CD4-positive, alpha-beta T cell (primary cell): ENCODE measurements at regions not wholly inside any gene's neighbourhood (a gene's known extent, or its start where the extent isn't known, plus 50 kb on each side); places are given as distances from the start of the nearest gene placed in this dataset.

Experiments
- ATAC-seq: fragments of 200-7000 bp; cut with Tn5 transposase; one replicate; pipeline ENCODE4 v1.10.0; 2022; ENCODE audit warnings: mild to moderate bottlenecking; ENCODE audit not compliant: poor library complexity
- CTCF ChIA-PET: fragments of 350-600 bp; sonication (Branson Sonifier 250); formaldehyde crosslinking; loops from one replicate; lab custom pipeline; 2021; ENCODE audit warnings: antibody characterized with exemption, inconsistent platforms; lab: Charles Lee
- POLR2A ChIA-PET: fragments of 350-600 bp; sonication (Branson Sonifier 250); formaldehyde crosslinking; loops from one replicate; lab custom pipeline; 2021; ENCODE audit warnings: antibody characterized with exemption, inconsistent platforms; lab: Charles Lee
- DNase-seq, 14 experiments: peaks; one replicate each; pipeline ENCODE4 v3.0.0-alpha.2; 2013 to 2020; ENCODE audit warnings: mixed read lengths in 2 of 14
- H3K27ac ChIP-seq, 2 donors: one replicate each; pipeline versions ENCODE4 v1.5.1 to v1.7.0; 2013; ENCODE audit warnings: low read length in 2 of 2, low read depth in 1 of 2, mild to moderate bottlenecking in 1 of 2
- H3K27me3 ChIP-seq, 2 experiments: 1 replicate in 1 of 2; 2 replicates in 1 of 2; pipeline versions ENCODE4 v1.6.1 to v1.7.0; 2013; ENCODE audit warnings: low read length in 2 of 2, control low read depth in 1 of 2, mild to moderate bottlenecking in 1 of 2, moderate library complexity in 1 of 2; ENCODE audit not compliant: insufficient read depth in 2 of 2, control insufficient read depth in 1 of 2
- H3K36me3 ChIP-seq: one replicate; pipeline ENCODE4 v1.6.1; 2013; ENCODE audit warnings: low read length, control low read depth; ENCODE audit not compliant: insufficient read depth
- H3K4me1 ChIP-seq: one replicate; pipeline ENCODE4 v1.6.1; 2013; ENCODE audit warnings: low read length, control low read depth; ENCODE audit not compliant: insufficient read depth
- H3K4me3 ChIP-seq: one replicate; pipeline ENCODE4 v1.5.1; 2013; ENCODE audit warnings: mild to moderate bottlenecking, low read length, moderate library complexity
- H3K9me3 ChIP-seq, 2 experiments: 1 replicate in 1 of 2; 2 replicates in 1 of 2; pipeline versions ENCODE4 v1.6.1 to v1.7.0; 2013; ENCODE audit warnings: low read length in 2 of 2, mild to moderate bottlenecking in 2 of 2, control low read depth in 1 of 2, moderate library complexity in 1 of 2; ENCODE audit not compliant: control insufficient read depth in 1 of 2, insufficient read depth in 1 of 2
- H3K27ac Mint-ChIP-seq: one replicate; pipeline ENCODE4 v1.8.0; 2020; ENCODE audit warnings: mixed read lengths
- H3K27me3 Mint-ChIP-seq: one replicate; pipeline ENCODE4 v1.8.0; 2021; ENCODE audit warnings: mixed read lengths
- H3K36me3 Mint-ChIP-seq: one replicate; pipeline ENCODE4 v1.8.0; 2021; ENCODE audit warnings: low read depth, mixed read lengths
- H3K4me1 Mint-ChIP-seq: one replicate; pipeline ENCODE4 v1.8.0; 2021; ENCODE audit warnings: low read depth, mixed read lengths
- H3K4me3 Mint-ChIP-seq: one replicate; pipeline ENCODE4 v1.8.0; 2020; ENCODE audit warnings: mild to moderate bottlenecking, mixed read lengths
- H3K9me3 Mint-ChIP-seq: one replicate; pipeline ENCODE4 v1.8.0; 2020; ENCODE audit warnings: mixed read lengths
- intact Hi-C, 2 experiments: fragments of 100-400 bp; cut with DNase I in 1 of 2; cut with micrococcal nuclease in 1 of 2; formaldehyde crosslinking; loops; one replicate each; pipeline versions ENCODE4 v1.15.1 to v1.9.0; 2023 to 2025; cut with DNase I, micrococcal nuclease
- TF ChIP-seq, protein P1 (sequence below): fragments of 200-600 bp; IDR thresholded peaks from one replicate; pipeline ENCODE4 v1.8.0; 2022; ENCODE audit warnings: antibody characterized with exemption, mild to moderate bottlenecking

DNA sequence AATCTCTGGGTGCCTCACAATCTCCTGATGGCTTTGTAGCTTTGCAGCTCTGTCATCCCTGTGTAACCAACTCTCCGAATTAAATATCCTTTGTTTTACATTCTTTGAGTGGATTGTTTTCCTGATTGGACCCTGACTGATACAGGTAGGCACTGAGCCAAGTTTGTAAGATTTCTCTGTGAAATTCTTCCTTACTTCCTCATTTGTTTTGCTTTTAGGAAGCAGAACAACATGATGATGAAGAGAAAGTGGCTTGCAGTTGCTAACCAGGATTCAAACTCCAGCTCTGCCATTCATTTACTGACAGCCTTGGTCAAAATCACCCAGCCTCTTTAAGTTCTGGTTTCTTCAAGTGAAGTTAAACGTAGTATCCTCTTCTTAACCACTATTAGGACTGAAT lies 452.3 kb downstream of the OMA1 start:
- intact Hi-C loops: no loop called here
- CTCF ChIA-PET: no interaction called here
- Histone ChIP-seq H3K27ac (no peak overlapping the region), H3K9me3 (no peaks in the 10 kb centered on the region), H3K27me3 (no peaks in the 10 kb centered on the region), H3K36me3 (no peaks in the 10 kb centered on the region), H3K4me3 (no peak overlapping the region), H3K4me1 (no peaks in the 10 kb centered on the region)
- DNase-seq (no peak), ATAC-seq (no peak)
- no peaks in the 10 kb centered on the region for H3K27me3 Mint-ChIP-seq
- H3K4me3 Mint-ChIP-seq: no peak overlapping the region
- H3K27ac Mint-ChIP-seq: no peak overlapping the region
- POLR2A ChIA-PET: no interaction called here
- no peaks in the 10 kb centered on the region for H3K36me3 Mint-ChIP-seq
- H3K9me3 Mint-ChIP-seq: no peaks in the 10 kb centered on the region
- TF ChIP-seq, protein P1, sequence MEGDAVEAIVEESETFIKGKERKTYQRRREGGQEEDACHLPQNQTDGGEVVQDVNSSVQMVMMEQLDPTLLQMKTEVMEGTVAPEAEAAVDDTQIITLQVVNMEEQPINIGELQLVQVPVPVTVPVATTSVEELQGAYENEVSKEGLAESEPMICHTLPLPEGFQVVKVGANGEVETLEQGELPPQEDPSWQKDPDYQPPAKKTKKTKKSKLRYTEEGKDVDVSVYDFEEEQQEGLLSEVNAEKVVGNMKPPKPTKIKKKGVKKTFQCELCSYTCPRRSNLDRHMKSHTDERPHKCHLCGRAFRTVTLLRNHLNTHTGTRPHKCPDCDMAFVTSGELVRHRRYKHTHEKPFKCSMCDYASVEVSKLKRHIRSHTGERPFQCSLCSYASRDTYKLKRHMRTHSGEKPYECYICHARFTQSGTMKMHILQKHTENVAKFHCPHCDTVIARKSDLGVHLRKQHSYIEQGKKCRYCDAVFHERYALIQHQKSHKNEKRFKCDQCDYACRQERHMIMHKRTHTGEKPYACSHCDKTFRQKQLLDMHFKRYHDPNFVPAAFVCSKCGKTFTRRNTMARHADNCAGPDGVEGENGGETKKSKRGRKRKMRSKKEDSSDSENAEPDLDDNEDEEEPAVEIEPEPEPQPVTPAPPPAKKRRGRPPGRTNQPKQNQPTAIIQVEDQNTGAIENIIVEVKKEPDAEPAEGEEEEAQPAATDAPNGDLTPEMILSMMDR: no peak
- H3K4me1 Mint-ChIP-seq: peaks cover 6% of the 10 kb centered on the region

DNA sequence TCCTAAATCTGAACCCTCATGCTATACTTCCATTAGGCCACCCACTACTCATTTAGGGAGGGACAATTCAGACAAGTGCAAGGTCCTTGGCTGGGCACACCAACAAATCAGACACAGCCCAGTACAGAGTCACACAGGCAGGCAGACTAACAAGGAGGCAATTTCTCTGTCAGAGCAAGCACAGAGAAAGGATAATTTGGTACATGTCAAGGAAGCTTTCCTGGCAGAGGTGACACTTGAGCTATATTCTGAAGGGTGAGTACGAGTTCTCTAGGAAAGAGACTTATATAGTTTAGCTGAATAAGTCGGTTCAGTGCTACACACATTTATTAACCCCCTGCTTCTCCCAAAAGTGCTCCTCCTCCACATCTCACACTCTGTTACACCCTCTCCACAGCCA lies 455.9 kb downstream of the OMA1 start:
- Histone ChIP-seq H3K27me3 (no peaks in the 10 kb centered on the region), H3K4me1 (no peaks in the 10 kb centered on the region)
- peaks cover 4% of the 10 kb centered on the region for H3K27me3 Mint-ChIP-seq

DNA sequence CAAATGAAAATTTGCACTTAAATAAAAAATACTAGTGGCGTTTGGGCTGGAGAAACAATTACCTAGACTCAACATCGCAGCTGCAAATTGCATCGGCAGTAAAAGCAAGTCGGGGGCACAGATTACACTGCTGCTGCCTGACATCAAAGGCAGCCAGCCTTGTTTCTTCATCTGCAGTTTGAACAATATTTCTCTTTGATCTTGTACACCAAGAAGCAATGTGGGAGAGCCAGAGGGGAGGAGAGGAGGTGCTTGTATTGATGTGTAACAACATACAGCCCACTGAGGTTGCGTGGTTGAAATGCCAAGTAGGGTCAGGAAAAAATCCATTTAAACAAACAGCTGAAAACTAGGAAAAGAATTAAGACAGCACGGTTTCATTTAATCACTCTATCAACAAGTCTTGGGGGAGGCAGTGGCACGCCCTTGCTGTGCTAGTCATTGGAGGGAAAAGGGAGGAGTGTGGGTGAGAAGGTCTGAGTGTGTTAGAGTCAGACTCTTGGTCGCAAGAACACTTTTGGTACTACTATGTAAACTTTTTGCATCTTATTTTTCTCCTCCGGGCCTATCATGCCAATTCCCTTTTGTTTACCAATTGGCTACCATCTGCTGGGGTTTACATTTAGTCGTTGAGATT lies 456.5 kb downstream of the OMA1 start:
- ATAC-seq: no peak
- H3K4me1 Mint-ChIP-seq: peaks cover 6% of the 10 kb centered on the region
- H3K27me3 ChIP-seq: no peaks in the 10 kb centered on the region
- H3K4me3 ChIP-seq: no peak overlapping the region
- H3K9me3 Mint-ChIP-seq: no peaks in the 10 kb centered on the region
- H3K27ac Mint-ChIP-seq: no peak overlapping the region
- H3K9me3 ChIP-seq: no peaks in the 10 kb centered on the region
- H3K36me3 ChIP-seq: no peaks in the 10 kb centered on the region
- peaks cover 4% of the 10 kb centered on the region for H3K27me3 Mint-ChIP-seq
- ChIA-PET CTCF (no interaction called here), POLR2A (no interaction called here)
- intact Hi-C loops: no loop called here
- TF ChIP-seq, protein P1: no peak
- H3K4me1 ChIP-seq: no peaks in the 10 kb centered on the region
- DNase-seq: no peak
- no peaks in the 10 kb centered on the region for H3K36me3 Mint-ChIP-seq
- no peak overlapping the region for H3K27ac ChIP-seq
- H3K4me3 Mint-ChIP-seq: no peak overlapping the region

More for the DNA sequence above, 455.9 kb downstream of the OMA1 start:
- no peaks in the 10 kb centered on the region for H3K9me3 Mint-ChIP-seq
- Histone ChIP-seq H3K27ac (no peak overlapping the region), H3K9me3 (no peaks in the 10 kb centered on the region), H3K4me3 (no peak overlapping the region), H3K36me3 (no peaks in the 10 kb centered on the region)
- peaks cover 6% of the 10 kb centered on the region for H3K4me1 Mint-ChIP-seq
- TF ChIP-seq, protein P1: no peak
- DNase-seq (no peak), ATAC-seq (no peak)
- no peaks in the 10 kb centered on the region for H3K36me3 Mint-ChIP-seq
- H3K27ac Mint-ChIP-seq: no peak overlapping the region
- H3K4me3 Mint-ChIP-seq: no peak overlapping the region
- CTCF ChIA-PET: no interaction called here
- POLR2A ChIA-PET: no interaction called here
- intact Hi-C loops: no loop called here
